ENCODE measurements at regions not wholly inside any gene's neighbourhood (a gene's known extent, or its start where the extent isn't known, plus 50 kb on each side); places are given as distances from the start of the nearest gene placed in this dataset.

- peaks cover 13% of the 10 kb centered on the region for H3K36me3 Mint-ChIP-seq (ENCODE audit: low read depth, unreplicated experiment)
- no peak for TF ChIP-seq CTCF (IDR thresholded peaks at IDR 0.05; ENCODE audit: unreplicated experiment)
- no peak for DNase-seq (ENCODE audit: low spot score)
- no peak overlapping the region for H3K27ac Mint-ChIP-seq (ENCODE audit: unreplicated experiment)
- H3K4me1 Mint-ChIP-seq (ENCODE audit: unreplicated experiment): no peaks in the 10 kb centered on the region
- H3K27me3 Mint-ChIP-seq (ENCODE audit: unreplicated experiment): no peaks in the 10 kb centered on the region
- H3K4me3 Mint-ChIP-seq (ENCODE audit: unreplicated experiment): no peak overlapping the region
- H3K9me3 Mint-ChIP-seq (ENCODE audit: unreplicated experiment): peaks cover 21% of the 10 kb centered on the region
Measured at GRCh38 chr3:6585360-6585759, 275.6 kb upstream of the GRM7 start.

GRCh38 chr3:6600237-6600636 is 260.7 kb upstream of the GRM7 start:
- TF ChIP-seq CTCF (IDR thresholded peaks at IDR 0.05; ENCODE audit: unreplicated experiment): no peak
- no peak overlapping the region for H3K27ac Mint-ChIP-seq (ENCODE audit: unreplicated experiment)
- H3K27me3 Mint-ChIP-seq (ENCODE audit: unreplicated experiment): peaks cover 2% of the 10 kb centered on the region
- no peak overlapping the region for H3K4me3 Mint-ChIP-seq (ENCODE audit: unreplicated experiment)
- peaks cover 2% of the 10 kb centered on the region for H3K4me1 Mint-ChIP-seq (ENCODE audit: unreplicated experiment)
- DNase-seq (ENCODE audit: low spot score): no peak
- H3K9me3 Mint-ChIP-seq (ENCODE audit: unreplicated experiment): peaks cover 9% of the 10 kb centered on the region
- H3K36me3 Mint-ChIP-seq (ENCODE audit: low read depth, unreplicated experiment): peaks cover 3% of the 10 kb centered on the region

- Mint-ChIP-seq H3K9me3 (ENCODE audit: unreplicated experiment) (peaks cover 9% of the 10 kb centered on the region), H3K27ac (ENCODE audit: unreplicated experiment) (no peak overlapping the region), H3K27me3 (ENCODE audit: unreplicated experiment) (no peaks in the 10 kb centered on the region), H3K4me3 (ENCODE audit: unreplicated experiment) (no peak overlapping the region), H3K4me1 (ENCODE audit: unreplicated experiment) (peaks cover 2% of the 10 kb centered on the region), H3K36me3 (ENCODE audit: low read depth, unreplicated experiment) (peaks cover 3% of the 10 kb centered on the region)
- no peak for TF ChIP-seq CTCF (IDR thresholded peaks at IDR 0.05; ENCODE audit: unreplicated experiment)
- DNase-seq (ENCODE audit: low spot score): no peak
Measured at GRCh38 chr3:6601374-6601773, 259.5 kb upstream of the GRM7 start.

GRCh38 chr3:6602329-6602728 is 258.6 kb upstream of the GRM7 start:
- Mint-ChIP-seq H3K4me1 (ENCODE audit: unreplicated experiment) (peaks cover 2% of the 10 kb centered on the region), H3K27ac (ENCODE audit: unreplicated experiment) (no peak overlapping the region), H3K36me3 (ENCODE audit: low read depth, unreplicated experiment) (peaks cover 3% of the 10 kb centered on the region), H3K9me3 (ENCODE audit: unreplicated experiment) (peaks cover 9% of the 10 kb centered on the region), H3K4me3 (ENCODE audit: unreplicated experiment) (no peak overlapping the region), H3K27me3 (ENCODE audit: unreplicated experiment) (no peaks in the 10 kb centered on the region)
- TF ChIP-seq CTCF (IDR thresholded peaks at IDR 0.05; ENCODE audit: unreplicated experiment): no peak
- no peak for DNase-seq (ENCODE audit: low spot score)

- H3K4me3 Mint-ChIP-seq (ENCODE audit: unreplicated experiment): no peak overlapping the region
- no peak for DNase-seq (ENCODE audit: low spot score)
- peaks cover 5% of the 10 kb centered on the region for H3K9me3 Mint-ChIP-seq (ENCODE audit: unreplicated experiment)
- no peak overlapping the region for H3K27ac Mint-ChIP-seq (ENCODE audit: unreplicated experiment)
- no peak for TF ChIP-seq CTCF (IDR thresholded peaks at IDR 0.05; ENCODE audit: unreplicated experiment)
- no peaks in the 10 kb centered on the region for H3K36me3 Mint-ChIP-seq (ENCODE audit: low read depth, unreplicated experiment)
- H3K4me1 Mint-ChIP-seq (ENCODE audit: unreplicated experiment): peaks cover 5% of the 10 kb centered on the region
- H3K27me3 Mint-ChIP-seq (ENCODE audit: unreplicated experiment): no peaks in the 10 kb centered on the region
Measured at GRCh38 chr3:6605227-6605626, 255.7 kb upstream of the GRM7 start.
